Lower leg skin (tissue), 4 donors: ENCODE measurements at regions not wholly inside any gene's neighbourhood (a gene's known extent, or its start where the extent isn't known, plus 50 kb on each side); places are given as distances from the start of the nearest gene placed in this dataset.

ENCODE experiments used
- DNase-seq, 2 donors: peaks; one replicate each; pipeline ENCODE4 v3.0.0-alpha.2; 2019; ENCODE audit warnings: low spot score in 2 of 2
- H3K4me3 ChIP-seq: fragments of 200-600 bp; sonication (generic); 2 replicates; pipeline ENCODE4 v1.5.1; 2017; ENCODE audit warnings: mild to moderate bottlenecking, low read depth; ENCODE audit not compliant: poor library complexity, severe bottlenecking
- CTCF ChIP-seq, 3 donors: fragments of 450-650 bp; IDR thresholded peaks; one replicate each; pipeline ENCODE4 v1.5.1; 2016; ENCODE audit warnings: antibody characterized with exemption in 3 of 3, mild to moderate bottlenecking in 3 of 3, moderate library complexity in 2 of 3
- POLR2A ChIP-seq, 2 donors: fragments of 450-650 bp; IDR thresholded peaks; one replicate each; pipeline ENCODE4 v1.6.1; 2016 to 2017; ENCODE audit warnings: antibody characterized with exemption in 2 of 2, mild to moderate bottlenecking in 1 of 2, moderate library complexity in 1 of 2
- WGBS, 2 donors: methylation state at CpG; one replicate each; pipeline ENCODE4 v1.1.5; 2018; 5-methylcytosine and 5-hydroxymethylcytosine counted together
- intact Hi-C: fragments of 100-400 bp; cut with DNase I; formaldehyde crosslinking; loops from one replicate; pipeline ENCODE4 v1.15.0; 2023; ENCODE audit warnings: low total_unique reads

GRCh38 chr12:126112849-126113248 is 1047.6 kb downstream of the AACS start:
- WGBS, 2 donors = 76 to 83% methylated on average over 1 of the region's 1 CpG
- TF ChIP-seq CTCF (IDR thresholded peaks at IDR 0.05) (no peak), POLR2A (IDR thresholded peaks at IDR 0.05) (no peak)
- no peak for DNase-seq
- intact Hi-C loops = no loop called here
- H3K4me3 ChIP-seq = no peak overlapping the region

- no peak for TF ChIP-seq CTCF (IDR thresholded peaks at IDR 0.05)
- no peak for TF ChIP-seq POLR2A (IDR thresholded peaks at IDR 0.05)
- no peak for DNase-seq
- 45 to 55% methylated on average over 5 of the region's 5 CpGs for WGBS, 2 donors
- no peak overlapping the region for H3K4me3 ChIP-seq
- intact Hi-C loops = no loop called here
Measured at GRCh38 chr12:126114441-126114840, 1049.2 kb downstream of the AACS start.

GRCh38 chr12:126117502-126117901 is 1052.3 kb downstream of the AACS start:
- WGBS, 2 donors = 82 to 87% methylated on average over 3 of the region's 3 CpGs
- no peak for DNase-seq
- no peak for TF ChIP-seq CTCF (IDR thresholded peaks at IDR 0.05)
- TF ChIP-seq POLR2A (IDR thresholded peaks at IDR 0.05) = no peak
- H3K4me3 ChIP-seq = no peak overlapping the region
- intact Hi-C loops = loop anchor here (1.0 kb wide), 1 partner anchor 32 kb away; no protein-coding TSS in a partner anchor

GRCh38 chr12:126139355-126139754 is 1074.1 kb downstream of the AACS start:
- DNase-seq = no peak
- WGBS, 2 donors = 90 to 97% methylated on average over 5 of the region's 5 CpGs
- intact Hi-C loops = no loop called here
- no peak for TF ChIP-seq POLR2A (IDR thresholded peaks at IDR 0.05)
- no peak for TF ChIP-seq CTCF (IDR thresholded peaks at IDR 0.05)
- H3K4me3 ChIP-seq = no peak overlapping the region

- intact Hi-C loops = no loop called here
- WGBS, 2 donors = 83 to 90% methylated on average over 4 of the region's 4 CpGs
- TF ChIP-seq POLR2A (IDR thresholded peaks at IDR 0.05) (no peak), CTCF (IDR thresholded peaks at IDR 0.05) (no peak)
- DNase-seq = no peak
- H3K4me3 ChIP-seq = no peak overlapping the region
Measured at GRCh38 chr12:126144603-126145002, 1079.4 kb downstream of the AACS start.

GRCh38 chr12:126147321-126147720 is 1082.1 kb downstream of the AACS start:
- H3K4me3 ChIP-seq = no peak overlapping the region
- DNase-seq = no peak
- TF ChIP-seq POLR2A (IDR thresholded peaks at IDR 0.05) (no peak), CTCF (IDR thresholded peaks at IDR 0.05) (no peak)
- intact Hi-C loops = no loop called here
- WGBS, 2 donors = 50 to 63% methylated on average over 1 of the region's 1 CpG
